GM21423 (cell line): ENCODE measurements at regions not wholly inside any gene's neighbourhood (a gene's known extent, or its start where the extent isn't known, plus 50 kb on each side); places are given as distances from the start of the nearest gene placed in this dataset.
"Not testable (repeated sequence)": the region's sequence is repeated elsewhere in the genome, so short reads cannot be mapped to it uniquely, and the experiment has no call there.

Source experiments
- ATAC-seq: cut with Tn5 transposase; IDR thresholded peaks from one replicate; pipeline ENCODE4 v1.9.1; 2021; ENCODE audit warnings: mild to moderate bottlenecking, moderate library complexity; ENCODE audit not compliant: unreplicated experiment

GRCh38 chr4:104662269-104662668, 167.6 kb upstream of the CXXC4 start:
- not testable (repeated sequence) for ATAC-seq

GRCh38 chr4:104677116-104677515, 182.4 kb upstream of the CXXC4 start:
- ATAC-seq, result no peak

DNA sequence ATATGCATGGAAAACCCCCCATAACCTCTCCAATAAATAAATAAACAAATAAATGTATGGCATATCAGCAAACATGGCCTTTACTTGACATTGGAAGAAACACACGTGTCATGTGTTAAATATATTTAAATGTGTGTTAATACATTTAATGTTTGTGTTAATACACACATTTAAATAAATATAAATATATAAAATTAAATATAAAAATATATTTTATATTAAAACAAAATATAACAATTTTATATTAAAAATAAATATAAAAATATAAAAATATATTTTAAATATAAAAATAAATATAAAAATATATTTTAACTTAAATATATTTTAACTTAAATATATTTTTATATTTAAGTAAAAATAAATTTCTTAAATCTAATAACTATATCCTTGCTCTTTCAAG, 187.6 kb upstream of the CXXC4 start:
- ATAC-seq, result no peak

DNA sequence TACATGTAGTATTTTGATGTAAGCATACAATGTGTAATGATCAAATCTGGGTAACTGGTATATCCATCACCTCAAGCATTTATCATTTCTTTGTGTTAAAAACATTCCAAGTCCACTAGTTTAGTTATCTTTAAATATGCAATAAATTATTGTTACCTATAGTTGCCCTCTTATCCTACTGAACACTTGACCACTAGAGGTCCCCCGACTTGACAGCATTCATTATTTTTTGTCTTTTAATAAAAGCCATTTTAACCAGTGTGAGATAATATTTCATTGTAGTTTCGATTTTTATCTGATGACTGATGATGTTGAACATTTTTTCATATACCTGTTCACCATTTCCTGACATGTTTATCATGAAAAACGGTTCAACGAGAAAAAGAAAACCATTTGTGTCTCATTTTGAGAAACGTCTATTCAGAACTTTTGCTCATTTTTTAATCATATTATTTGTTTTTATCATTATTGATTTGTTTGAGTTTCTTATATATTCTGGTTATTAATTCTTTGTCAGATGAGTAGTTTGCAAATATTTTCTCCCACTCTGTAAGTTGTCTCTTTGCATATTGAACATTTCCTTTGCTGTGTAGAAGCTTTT, 199.0 kb upstream of the CXXC4 start:
- no peak for ATAC-seq

GRCh38 chr4:104716584-104716983, 221.9 kb upstream of the CXXC4 start:
- no peak for ATAC-seq

- ATAC-seq, result peak; percentile 99
Observed at GRCh38 chr4:104719539-104720230, 225.0 kb upstream of the CXXC4 start.

GRCh38 chr4:104722467-104722866, 227.8 kb upstream of the CXXC4 start:
- ATAC-seq, result no peak

DNA sequence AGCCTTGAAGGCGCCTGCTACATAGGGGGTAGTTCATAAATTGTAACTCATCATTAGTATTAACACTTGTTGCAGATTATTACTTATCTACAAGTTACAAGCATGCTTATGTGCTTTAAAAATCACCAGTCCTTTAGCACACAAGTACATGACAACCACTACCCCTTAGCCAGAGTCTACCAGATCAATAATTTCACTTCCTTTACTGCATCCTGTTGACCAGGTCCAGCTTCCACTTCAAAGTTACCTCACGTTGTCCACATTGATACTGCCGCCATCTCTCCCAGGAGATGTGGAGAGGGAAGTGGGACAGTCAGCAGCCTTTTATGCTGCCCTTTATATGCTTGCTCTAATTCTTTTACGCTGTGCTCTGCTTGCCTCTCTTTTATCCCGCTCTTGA, 231.3 kb upstream of the CXXC4 start:
- peak; percentile 51 for ATAC-seq

- ATAC-seq, result no peak
Observed at GRCh38 chr4:104727643-104728042, 232.9 kb upstream of the CXXC4 start.

- peak; percentile 41 for ATAC-seq
Observed at GRCh38 chr4:104728380-104729122, 233.9 kb upstream of the CXXC4 start.

DNA sequence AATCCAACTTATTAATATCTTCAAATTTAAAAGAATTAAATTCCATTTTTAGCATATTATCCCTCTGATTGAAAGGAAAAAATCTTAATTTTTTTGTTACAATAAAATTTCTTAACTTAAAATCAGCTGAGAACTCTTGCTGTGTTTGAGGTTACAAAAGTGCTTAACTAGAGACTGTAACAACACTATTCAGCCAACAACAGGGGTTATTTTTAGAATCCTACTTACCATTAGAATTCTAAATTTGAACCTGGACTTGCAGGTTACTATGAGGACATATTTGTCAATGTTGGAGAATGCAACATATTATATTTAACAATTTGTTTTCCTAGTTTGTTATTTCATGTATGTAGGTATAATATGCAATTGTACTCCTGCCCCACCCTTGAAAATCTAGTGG, 238.1 kb upstream of the CXXC4 start:
- no peak for ATAC-seq

DNA sequence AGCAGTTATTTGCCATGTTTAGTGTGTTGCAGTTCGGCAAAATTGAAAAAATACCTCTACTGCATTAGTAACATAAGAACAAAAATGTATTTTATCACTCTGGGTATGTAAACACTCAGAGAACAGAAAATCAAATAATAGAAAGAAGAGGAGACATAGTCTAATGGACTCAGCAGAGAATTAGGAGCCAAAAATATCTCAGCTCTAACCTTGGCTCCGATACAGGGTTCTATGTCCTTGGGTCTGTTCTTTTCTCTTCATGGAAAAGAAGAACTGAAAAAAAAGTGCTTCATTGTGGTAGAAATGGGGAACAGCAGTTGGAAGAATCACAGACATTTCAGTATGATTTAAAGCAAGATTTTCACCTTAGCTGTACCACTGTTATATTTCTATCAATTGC, 240.5 kb upstream of the CXXC4 start:
- ATAC-seq, result no peak

GRCh38 chr4:104740161-104740560, 245.5 kb upstream of the CXXC4 start:
- ATAC-seq, result no peak

GRCh38 chr4:104743215-104743653, 248.5 kb upstream of the CXXC4 start:
- ATAC-seq, result peak; percentile 97

GRCh38 chr4:104747635-104748034, 252.9 kb upstream of the CXXC4 start:
- no peak for ATAC-seq

DNA sequence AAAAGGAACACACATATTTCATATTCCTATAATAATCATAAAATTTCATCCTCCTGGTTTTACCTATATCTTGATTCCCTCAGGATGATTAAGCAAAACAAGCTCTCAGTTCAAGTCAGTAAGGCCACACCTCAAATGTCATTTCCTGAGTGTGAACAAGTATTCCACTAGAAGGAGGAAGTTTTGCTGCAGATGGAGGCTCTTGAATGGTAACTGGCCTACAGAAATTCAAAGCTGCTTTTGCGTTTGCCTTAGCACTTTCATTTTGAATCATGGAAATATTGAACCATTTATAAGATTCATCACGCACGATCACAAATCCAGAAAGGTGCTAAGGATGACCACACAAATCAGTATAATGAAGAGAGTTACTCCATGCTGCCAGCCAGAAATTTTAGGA, 254.4 kb upstream of the CXXC4 start:
- no peak for ATAC-seq

DNA sequence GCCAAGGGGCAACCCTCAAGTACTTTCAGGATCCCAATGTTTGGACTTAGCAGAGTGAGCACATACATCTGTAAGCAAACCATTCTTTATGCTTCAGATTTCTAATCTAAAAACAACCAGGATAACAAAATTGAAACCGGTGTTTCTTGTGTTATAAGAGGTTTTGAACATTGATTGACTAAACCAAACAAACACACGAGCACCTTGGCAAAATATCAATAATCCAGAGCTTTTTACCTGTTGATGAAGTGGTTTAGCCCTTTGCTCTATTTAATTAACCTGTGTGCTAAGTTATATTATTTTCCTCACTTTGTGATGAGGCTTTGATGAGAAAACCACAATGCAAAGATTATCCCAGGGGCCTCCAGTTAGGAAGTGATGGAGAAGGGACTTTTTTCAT, 255.3 kb upstream of the CXXC4 start:
- ATAC-seq, result no peak

DNA sequence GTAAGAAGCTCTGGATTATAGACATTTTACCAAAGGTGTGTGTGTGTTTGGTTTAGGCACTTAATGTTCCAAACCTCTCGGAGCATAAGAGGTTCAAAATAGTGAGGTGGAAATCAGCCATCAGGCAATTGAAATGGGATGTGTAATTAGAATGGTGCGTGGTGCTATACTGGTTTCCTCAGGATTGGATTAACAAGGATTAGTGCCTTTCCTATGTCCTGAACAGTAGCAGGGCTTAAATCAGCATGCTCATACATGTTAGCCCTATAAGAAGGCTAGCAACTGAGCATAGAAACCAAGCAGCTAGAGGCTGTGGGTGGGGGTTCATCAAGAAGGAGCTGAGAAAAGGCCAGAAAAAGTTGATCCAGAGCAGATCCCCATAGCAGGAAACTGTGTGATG, 256.8 kb upstream of the CXXC4 start:
- ATAC-seq, result no peak

- ATAC-seq, result peak; percentile 83
Observed at GRCh38 chr4:104752337-104752736, 257.6 kb upstream of the CXXC4 start.

GRCh38 chr4:104756837-104757236, 262.1 kb upstream of the CXXC4 start:
- ATAC-seq, result peak; percentile 32

GRCh38 chr4:104758574-104758973, 263.9 kb upstream of the CXXC4 start:
- no peak for ATAC-seq
